HG03354 (cell line): ENCODE measurements at regions not wholly inside any gene's neighbourhood (a gene's known extent, or its start where the extent isn't known, plus 50 kb on each side); places are given as distances from the start of the nearest gene placed in this dataset.
A peak's percentile ranks its signal among the peaks of the same experiment; 100 is the strongest.

Source experiments
- ATAC-seq: cut with Tn5 transposase; IDR thresholded peaks from one replicate; pipeline ENCODE4 v1.9.1; 2021; ENCODE audit warnings: mild to moderate bottlenecking; ENCODE audit not compliant: unreplicated experiment, poor library complexity, severe bottlenecking

- ATAC-seq = no peak
These were observed 181.4 kb downstream of the TMEM18 start for GRCh38 chr2:495745-496275.

GRCh38 chr2:494853-495252, 182.4 kb downstream of the TMEM18 start:
- ATAC-seq = no peak

- ATAC-seq = no peak
These were observed 184.0 kb downstream of the TMEM18 start for GRCh38 chr2:493228-493627.

GRCh38 chr2:492178-492577, 185.0 kb downstream of the TMEM18 start:
- ATAC-seq = no peak

- no peak for ATAC-seq
These were observed 187.4 kb downstream of the TMEM18 start for GRCh38 chr2:489838-490237.

GRCh38 chr2:489084-489483, 188.1 kb downstream of the TMEM18 start:
- no peak for ATAC-seq

- no peak for ATAC-seq
These were observed 189.8 kb downstream of the TMEM18 start for GRCh38 chr2:487186-488079.

- no peak for ATAC-seq
These were observed 190.8 kb downstream of the TMEM18 start for GRCh38 chr2:486371-486770.

- ATAC-seq = no peak
These were observed 193.5 kb upstream of the ALKAL2 start for GRCh38 chr2:481388-481787.

- ATAC-seq = no peak
These were observed 191.7 kb upstream of the ALKAL2 start for GRCh38 chr2:479490-480176.

- no peak for ATAC-seq
These were observed 191.1 kb upstream of the ALKAL2 start for GRCh38 chr2:479031-479430.

GRCh38 chr2:471560-471959, 183.7 kb upstream of the ALKAL2 start:
- ATAC-seq = no peak

GRCh38 chr2:469514-469913, 181.6 kb upstream of the ALKAL2 start:
- ATAC-seq = no peak

GRCh38 chr2:468648-469336, 180.9 kb upstream of the ALKAL2 start:
- ATAC-seq = no peak

- ATAC-seq = no peak
These were observed 180.2 kb upstream of the ALKAL2 start for GRCh38 chr2:467892-468647.

GRCh38 chr2:467543-467891, 179.6 kb upstream of the ALKAL2 start:
- no peak for ATAC-seq

- no peak for ATAC-seq
These were observed 179.2 kb upstream of the ALKAL2 start for GRCh38 chr2:467101-467500.

- no peak for ATAC-seq
These were observed 176.8 kb upstream of the ALKAL2 start for GRCh38 chr2:464562-465309.

- ATAC-seq = peak; percentile 79
These were observed 173.0 kb upstream of the ALKAL2 start for GRCh38 chr2:460861-461260.
